MM.1S (cell line): ENCODE measurements at regions not wholly inside any gene's neighbourhood (a gene's known extent, or its start where the extent isn't known, plus 50 kb on each side); places are given as distances from the start of the nearest gene placed in this dataset.

Experiments
- EZH2 ChIP-seq: fragments of 300-600 bp; sonication (generic); optimal IDR thresholded peaks from 2 replicates; pipeline ENCODE3; 2017; ENCODE audit warnings: low read depth, mild to moderate bottlenecking, antibody characterized with exemption, low read length, mixed read lengths
- EZH2phosphoT487 ChIP-seq: fragments of 300-600 bp; sonication (generic); IDR thresholded peaks from 2 replicates; pipeline ENCODE4 v1.6.1; 2018; ENCODE audit warnings: antibody characterized with exemption, low read length
- TF ChIP-seq, protein P1 (sequence below): fragments of 300-600 bp; sonication (generic); IDR thresholded peaks from 2 replicates; pipeline ENCODE4 v1.5.1; 2016; ENCODE audit warnings: antibody characterized with exemption, low read length, mixed read lengths

GRCh38 chr9:126125992-126126409 is 200.6 kb upstream of the MVB12B start:
- TF ChIP-seq, protein P1, sequence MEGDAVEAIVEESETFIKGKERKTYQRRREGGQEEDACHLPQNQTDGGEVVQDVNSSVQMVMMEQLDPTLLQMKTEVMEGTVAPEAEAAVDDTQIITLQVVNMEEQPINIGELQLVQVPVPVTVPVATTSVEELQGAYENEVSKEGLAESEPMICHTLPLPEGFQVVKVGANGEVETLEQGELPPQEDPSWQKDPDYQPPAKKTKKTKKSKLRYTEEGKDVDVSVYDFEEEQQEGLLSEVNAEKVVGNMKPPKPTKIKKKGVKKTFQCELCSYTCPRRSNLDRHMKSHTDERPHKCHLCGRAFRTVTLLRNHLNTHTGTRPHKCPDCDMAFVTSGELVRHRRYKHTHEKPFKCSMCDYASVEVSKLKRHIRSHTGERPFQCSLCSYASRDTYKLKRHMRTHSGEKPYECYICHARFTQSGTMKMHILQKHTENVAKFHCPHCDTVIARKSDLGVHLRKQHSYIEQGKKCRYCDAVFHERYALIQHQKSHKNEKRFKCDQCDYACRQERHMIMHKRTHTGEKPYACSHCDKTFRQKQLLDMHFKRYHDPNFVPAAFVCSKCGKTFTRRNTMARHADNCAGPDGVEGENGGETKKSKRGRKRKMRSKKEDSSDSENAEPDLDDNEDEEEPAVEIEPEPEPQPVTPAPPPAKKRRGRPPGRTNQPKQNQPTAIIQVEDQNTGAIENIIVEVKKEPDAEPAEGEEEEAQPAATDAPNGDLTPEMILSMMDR = no peak
- TF ChIP-seq EZH2phosphoT487 (no peak), EZH2 (no peak)
